COR-L47 (cell line): ENCODE measurements at regions not wholly inside any gene's neighbourhood (a gene's known extent, or its start where the extent isn't known, plus 50 kb on each side); places are given as distances from the start of the nearest gene placed in this dataset.

Experiments
- DNase-seq: peaks from one replicate; lab custom pipeline; 2025; lab: John Stamatoyannopoulos, UW

DNA sequence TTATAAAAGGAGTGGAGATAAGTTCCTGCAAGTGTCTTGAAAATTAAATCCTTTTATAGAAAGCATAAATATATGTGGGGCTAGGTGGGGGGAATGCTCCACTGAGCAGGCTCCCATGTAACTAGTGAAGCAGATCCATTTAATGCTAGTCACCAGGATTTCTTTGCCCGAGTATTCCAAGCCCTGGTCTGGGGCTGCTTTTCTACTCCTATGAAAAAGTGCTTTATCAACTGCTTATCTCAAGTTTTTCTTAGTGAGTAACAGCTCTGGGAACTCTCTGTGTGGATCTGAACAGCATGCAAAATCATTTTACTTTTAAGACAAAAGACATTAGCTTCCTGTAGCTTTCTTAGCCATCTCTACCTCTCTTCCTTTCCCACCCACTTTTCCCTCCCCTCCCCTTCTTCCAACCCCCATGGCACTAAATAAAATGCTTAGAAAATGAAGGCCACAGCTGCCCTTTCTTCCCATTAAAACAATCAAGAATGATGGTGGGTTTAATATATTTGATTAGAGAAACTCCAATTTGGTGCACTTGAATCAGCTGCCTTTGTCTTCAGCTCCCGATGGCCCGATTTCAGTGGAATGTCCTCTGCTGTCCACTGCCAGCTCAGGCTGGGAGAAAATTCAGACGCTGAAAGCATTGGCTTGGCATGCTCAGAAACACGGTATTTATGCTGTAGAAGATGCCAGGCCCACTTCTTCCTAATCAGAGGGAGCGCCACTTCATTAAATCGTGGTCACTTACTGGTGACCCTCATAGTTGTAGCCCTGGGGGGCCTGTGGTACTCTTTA is 475.1 kb downstream of the FOXO1 start:
- DNase-seq = no peak

DNA sequence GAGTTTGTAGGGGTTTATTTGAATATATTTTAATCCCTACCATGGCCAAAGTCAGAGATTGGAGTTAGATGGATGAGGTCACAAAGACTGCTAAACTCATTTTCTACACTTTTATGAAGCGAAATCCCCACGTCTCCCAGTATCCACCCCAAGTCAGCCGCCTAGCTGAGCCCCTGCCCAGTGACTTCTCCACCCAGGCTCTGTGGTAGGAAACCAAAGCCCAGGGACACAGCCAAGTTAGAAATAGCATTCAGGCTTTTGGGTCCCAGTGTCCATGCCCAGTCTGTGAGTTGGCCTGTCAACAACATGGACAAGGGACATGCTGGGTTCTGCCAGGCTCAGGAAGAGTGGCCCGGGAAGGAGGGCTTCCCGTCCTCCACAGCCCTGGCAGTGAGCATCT is 474.0 kb downstream of the FOXO1 start:
- no peak for DNase-seq

DNA sequence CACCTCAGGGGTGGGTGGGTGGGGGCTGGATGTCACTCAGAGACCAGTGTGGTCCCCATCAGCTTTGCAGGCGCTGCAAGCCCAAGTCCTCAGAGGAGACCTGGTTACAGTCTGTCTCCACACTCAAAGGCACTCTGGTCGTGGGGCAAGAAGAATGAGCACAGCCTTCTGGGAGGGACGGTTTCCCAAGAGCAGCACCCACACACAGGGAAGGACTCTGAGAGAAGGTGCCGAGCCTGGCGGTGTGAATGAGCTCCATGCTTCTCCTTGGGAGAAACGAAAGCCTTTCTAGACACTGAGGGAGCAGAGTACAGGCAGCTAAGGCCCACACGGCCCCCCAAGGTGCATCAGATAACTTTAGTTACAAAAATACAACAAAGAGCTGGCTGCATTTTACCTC is 473.6 kb downstream of the FOXO1 start:
- no peak for DNase-seq

DNA sequence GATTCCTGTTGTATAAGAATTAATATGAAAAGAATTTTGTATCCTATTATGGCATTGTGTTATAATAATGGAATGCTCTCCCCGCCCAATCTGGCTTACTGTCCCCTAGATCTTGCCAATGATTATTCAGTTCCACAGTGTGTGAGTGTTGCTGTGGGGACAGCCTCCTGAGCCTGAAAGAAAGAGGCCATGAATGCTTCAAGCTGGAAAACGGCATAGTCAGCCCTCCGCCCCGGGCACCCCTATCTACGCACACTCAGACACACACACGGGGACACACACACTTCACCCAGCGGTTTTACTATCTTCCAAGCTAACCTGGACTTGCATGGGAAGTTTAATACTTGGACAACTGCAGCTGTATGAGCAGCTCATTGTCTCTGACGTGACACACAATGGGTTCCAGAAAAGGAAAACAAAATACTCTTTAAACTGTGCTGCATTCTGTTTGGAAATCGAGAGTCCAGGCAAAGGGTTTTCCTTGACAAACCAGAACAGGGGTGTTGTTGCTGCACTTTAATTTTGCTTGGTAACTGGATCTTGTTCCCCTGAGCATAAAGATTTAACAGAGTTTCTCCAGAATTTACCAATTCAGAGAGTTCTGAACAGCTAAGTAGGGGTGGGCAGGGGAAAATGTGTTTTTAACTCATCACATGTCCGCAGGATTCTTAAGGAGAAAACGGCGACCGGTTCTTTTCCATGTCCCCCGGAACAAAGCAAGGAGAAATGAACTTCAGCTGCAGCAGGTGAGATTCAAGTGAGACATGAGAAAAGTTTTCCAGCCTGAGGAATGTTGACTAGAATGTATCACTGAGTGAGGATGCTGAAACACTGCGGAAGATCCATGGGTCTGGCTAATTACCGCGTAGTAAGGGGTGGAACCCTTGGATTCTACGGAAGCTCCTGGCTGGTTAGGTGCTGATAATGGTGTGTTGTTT is 472.9 kb downstream of the FOXO1 start:
- DNase-seq = no peak

DNA sequence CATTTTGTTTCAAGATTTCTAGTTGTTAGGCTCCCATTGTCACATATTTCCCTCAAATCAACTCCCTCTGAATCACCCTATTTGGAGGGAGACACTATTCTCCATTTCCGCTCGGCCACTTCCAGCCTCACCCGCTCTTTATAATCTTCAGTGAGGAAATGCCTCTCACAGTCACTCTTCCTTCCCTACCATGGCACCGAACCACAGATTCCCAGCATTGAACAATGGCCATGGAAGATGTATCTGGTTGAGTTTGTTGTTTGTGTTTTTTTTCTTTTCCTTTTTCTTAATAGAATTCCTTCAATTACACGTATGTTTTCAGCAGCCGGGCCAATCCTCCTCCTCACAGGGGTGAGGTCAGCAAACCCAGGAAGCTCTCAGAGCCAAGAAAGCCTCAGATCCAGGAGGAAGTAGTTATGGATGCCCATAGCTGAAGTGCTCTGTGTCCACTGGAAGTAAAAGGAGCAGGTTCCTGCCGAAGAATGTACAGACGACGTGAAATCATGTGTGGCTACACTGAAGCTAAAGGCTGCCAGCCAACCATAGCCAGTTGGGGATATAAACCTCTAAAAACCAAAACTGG is 472.1 kb downstream of the FOXO1 start:
- no peak for DNase-seq

DNA sequence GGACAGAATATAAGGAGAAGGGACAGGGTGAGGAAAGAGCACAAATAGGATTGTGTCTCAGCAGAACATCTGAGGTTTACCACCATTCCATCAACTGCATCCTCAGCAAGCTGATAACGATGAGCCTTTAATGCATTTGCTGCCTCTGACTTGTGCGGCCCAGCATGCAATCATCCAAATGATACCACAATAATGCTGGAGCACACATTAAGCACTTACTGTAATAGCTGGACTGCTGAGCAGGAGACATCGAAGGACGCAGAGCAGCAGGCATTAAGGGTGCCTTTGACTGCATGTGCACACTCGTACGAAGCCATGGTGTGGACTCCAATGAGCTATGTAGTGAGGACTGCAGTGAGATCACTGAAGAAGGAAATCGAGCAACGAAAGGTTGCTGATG is 469.4 kb downstream of the FOXO1 start:
- no peak for DNase-seq

DNA sequence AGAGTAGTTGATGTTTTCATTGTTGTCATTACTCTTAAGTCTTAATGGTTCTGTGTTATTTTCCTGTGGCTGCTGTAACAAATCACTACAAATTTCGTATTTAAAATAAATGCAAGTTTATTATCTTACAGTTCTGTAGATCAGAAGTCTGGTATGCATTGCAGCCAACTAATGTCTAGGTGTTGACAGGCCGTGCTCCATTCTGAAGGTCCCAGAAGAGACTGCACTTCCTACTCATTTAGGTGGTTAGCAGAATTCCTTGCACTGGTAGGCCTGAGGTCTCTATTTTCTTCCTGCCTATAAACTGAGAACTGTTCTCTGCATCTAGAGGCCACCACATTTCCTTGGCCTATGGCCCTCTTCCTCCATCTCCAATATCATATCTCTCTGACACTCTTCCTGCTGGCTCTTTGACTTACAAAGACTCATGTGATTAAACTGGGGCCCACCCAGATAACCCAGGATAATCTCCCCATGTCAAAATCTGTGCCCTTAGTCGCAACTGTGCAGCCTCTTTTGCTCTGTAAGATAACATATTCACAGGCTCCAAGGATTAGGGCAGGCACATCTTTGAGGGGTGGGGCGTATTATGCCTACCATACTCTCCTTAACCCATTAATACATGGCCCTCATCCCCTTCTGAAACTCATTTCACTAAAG is 468.4 kb downstream of the FOXO1 start:
- DNase-seq = no peak

DNA sequence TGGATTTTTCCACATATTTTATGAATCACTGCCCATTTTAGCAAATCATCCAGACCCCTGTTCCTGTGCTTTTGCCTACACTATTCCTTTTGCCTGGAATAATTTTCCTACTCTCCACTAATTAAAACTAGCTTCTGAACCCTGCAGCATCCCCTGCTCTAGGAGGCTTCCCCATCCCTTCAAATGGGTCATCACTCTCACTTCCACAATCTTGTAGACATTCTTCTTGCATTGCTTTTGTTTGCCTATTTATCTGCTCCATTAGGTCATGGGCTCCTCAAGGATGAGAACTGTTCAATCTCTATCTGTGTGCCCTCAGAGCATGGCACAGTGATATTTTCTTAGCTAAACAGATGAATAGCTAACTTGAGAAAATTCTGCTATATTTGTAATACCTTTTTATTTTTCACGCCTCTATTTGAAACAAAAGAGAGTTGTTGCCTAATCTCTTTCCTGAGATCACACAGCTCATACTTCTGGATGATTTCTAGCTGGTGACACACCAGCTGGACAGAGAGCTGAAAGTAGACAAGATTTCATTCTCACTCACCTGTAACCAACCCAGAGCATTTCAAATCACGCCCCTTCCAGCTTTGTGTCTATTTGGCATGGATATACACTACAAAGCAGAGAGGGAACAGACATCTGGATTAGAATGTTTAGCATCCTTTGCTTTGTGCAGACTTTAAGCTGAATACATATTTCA is 466.0 kb downstream of the FOXO1 start:
- no peak for DNase-seq

DNA sequence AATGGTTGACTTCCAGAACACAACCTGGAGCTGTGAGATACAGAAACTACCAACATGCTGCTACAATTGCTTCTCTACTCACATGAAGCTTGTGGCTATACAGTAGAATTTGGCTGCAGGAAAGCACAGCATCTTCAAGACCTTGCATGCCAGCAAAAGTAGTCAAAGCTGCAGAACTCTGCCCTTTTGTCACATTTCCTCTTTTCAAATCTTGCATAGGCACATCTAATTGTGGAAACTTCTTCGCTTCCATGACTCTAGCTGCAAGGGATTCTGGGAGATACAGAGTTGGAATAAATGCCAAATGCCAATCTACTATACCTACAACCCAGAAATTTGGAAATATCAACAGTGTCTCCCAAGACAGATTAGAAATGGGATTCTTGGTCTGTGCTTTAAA is 462.2 kb downstream of the FOXO1 start:
- no peak for DNase-seq

DNA sequence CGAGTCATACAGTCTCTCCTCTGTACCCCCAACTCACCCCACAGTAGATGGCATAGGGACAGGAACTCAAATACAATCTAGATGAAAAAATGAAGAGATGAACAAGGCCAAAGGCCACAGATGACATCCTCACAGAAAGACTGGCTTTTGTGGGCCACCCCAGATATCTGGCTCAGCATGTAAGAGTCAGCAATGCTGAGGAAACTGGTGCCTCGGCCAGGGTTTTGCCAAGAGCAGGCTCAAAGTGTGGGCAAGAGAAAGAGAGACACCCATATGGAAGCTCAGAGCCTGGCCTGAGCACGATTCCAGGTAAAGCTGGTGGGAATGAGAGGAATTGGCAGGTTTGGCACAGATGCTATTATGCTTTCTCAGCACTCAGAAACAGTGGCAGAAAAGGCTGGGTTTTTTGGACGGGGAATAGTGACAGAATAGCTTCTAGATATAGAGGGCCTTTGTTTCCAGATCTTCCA is 460.6 kb downstream of the FOXO1 start:
- DNase-seq = no peak

DNA sequence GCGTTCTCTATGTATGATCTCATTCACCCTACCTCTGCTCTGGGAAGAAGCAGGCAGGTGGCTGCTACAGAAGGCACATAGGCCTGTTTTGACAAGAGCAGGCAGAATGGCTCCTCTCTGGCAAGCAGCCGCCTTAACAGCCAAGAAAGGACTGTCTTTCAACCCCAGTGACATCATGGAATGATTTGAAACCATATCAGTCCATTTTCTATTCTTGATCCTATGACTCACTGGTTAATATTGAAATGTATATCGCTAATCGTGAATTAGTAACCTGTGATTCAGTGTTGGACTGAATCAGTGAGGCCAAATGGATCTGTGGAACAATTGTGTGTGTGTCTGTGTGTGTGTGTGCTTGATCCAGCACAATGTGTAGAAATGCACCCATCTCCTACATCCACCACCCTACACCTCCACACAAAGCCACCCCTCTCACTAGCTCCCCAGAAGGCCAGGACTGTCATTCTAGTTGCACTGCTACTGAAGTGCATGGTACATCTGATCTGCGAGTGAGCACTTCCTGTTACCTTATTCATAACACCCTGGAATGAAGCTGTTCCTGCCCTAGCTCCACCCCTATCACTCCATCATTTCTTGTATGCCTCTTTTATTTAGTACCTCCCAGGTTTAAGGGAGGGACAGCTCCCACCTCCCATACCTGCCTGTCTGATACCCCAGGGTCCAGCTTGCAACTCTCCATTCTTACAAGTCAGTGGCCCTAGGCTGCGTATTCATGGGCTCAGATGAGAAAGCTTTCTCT is 460.0 kb downstream of the FOXO1 start:
- DNase-seq = no peak

DNA sequence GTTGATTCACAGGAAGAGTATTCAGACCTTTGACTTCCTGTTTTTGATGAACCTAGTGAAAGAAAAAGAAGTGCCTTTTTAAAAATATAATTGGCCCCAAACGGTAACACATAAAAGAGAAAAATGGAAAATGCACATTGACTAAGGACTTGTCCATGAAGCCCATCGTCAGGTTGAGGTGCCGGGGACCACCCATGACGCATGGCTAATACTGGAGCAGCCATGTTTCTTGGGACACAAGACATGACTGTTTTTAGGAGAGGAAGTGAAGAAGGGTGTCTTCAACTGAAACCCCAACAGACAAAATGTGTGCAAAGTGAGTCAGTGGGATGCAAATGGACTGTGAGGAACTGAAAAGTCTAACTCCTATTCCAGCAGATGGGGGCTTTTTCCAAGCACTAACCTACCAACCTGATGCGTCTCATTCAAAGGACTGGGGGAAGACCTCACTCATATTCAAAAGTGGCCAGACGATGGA is 459.4 kb downstream of the FOXO1 start:
- DNase-seq = no peak

DNA sequence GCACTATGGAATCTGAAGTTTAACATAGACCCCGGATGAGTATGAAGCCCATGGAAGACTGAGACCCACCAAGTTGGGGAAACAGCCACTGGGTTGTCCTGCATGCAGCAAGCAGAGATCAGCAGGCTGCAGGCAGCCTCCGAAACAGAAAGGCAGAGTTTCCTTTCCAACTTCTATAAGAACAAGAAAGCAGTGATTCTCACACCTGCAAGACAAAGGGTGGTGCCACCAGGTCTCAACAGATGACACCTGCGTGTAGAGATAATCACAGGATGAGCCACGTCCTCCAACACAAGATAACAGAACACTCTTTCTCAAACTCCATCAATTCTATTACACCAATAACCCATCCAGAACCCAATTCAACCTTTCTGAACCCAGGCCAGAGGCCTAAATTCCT is 457.9 kb downstream of the FOXO1 start:
- no peak for DNase-seq

DNA sequence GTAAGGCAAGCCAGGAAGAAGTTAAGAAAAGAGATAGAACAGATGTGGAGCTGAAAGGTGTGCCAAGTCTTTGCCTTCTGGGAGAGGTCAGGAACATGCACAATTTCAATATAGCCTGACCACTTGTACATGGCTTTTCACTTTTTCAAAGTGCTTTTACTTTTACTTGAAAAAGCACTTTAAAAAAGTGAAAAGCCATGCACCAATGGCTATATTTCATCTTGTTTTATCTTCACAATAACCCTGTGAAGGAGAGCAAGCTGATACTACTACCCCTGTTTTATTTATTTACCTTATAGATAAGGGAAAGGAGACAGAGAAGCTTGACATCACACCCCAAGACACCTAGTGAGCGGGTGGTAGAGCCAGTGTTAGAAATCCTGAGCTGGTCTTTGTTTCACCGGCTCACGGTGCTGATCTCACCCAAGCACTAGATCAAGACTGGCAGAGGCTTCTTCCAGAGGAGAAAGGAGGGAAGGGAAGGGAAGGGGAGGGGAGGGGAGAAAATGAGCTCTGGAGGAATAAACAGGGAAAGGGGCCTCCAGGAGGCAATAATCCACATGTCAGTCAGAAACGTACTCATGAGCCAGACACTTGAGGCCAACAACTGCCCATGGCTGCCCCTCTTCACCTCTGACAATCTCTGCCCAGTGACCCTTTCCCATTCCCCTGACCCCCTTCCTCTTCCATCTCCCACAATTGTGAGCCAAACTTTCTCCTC is 455.4 kb downstream of the FOXO1 start:
- no peak for DNase-seq

DNA sequence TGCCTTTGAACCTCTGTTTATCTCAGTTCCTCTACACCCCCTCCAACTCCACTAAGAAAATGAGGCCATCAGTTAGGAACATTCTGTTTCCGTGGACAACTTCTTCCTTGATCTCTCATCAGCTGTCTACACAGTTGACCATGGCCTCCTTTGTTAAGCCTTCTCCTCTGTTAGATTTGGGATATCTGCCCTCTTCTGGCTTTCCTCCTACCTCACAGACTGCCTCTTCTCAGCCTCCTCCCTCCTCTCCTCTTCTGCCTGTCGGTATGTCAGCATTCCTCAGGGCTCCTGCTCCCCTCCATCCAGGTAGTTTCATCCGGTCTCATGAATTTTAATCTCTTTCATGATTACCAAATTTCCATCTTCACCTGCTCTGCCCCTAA is 454.9 kb downstream of the FOXO1 start:
- DNase-seq = no peak

DNA sequence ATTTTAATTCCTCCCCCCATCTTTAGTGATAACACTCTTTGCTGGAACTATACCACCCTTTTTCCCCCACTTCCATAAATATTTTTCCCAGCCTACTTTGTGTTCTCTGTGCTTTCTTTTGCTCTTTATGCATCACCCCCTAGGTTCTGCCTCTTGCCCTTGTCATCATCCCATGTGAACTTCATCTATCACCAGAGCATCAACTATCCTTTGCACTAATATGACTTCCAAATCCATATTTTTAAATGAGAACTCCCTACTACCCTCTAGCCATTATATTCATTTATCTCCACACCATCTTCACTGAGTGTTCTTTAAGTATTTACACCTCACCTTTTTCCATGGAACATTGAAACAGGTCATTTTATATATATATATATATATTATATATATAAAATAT is 452.7 kb downstream of the FOXO1 start:
- no peak for DNase-seq

DNA sequence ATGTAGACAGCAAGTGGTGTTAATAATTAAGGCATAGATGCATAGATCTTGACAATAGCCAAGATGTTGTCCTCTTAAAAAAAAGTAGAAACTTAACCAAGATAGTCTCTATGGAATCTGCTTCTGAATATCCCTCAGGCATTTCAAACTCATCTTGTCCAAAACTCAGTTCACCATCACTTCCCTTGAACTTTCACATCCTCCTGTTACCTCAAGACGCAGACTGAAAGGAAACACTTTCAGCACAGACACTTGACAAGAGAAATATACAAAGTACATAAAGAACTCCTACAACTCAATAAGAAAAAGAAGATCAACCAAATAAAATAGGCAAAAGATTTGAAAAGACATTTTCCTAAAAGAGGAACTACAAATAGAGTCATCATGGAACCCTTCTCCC is 451.1 kb downstream of the FOXO1 start:
- DNase-seq = no peak

DNA sequence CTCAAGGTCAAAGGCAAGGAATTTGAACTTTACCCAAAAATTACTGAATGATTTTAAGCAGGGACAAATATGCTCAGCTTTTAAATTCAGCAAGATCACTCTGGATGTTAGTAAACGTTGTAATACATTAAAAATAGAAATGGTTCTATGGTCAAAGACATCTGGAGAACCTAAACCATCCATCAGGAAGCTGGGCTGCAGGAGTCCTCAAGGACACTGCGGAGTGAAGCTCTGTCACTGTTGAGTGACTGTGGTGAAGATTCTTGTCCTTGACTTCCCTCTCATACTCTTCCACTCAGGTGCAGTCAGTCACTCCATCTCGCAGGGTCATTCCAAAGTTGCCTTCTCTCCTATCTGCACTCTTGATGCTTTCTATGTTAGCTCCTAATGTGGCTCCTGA is 450.7 kb downstream of the FOXO1 start:
- DNase-seq = no peak

DNA sequence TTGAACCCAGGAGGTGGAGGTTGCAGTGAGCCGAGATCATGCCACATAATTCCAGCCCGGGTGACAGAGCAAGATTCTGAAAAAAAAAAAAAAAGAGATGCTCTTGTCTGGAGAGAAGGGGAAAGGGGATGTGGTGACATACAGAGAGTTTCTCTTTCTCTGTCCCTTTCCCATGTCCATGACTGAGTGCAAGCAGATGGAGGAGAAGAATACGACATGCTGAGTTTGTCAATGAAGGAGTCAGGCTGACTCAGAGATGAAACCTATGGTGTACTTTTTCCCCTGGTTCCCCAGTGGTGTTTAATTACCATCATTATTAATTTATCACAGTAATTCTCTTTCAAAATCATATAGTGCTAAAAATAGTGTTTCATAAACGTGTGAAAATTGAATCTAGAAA is 448.8 kb downstream of the FOXO1 start:
- no peak for DNase-seq

DNA sequence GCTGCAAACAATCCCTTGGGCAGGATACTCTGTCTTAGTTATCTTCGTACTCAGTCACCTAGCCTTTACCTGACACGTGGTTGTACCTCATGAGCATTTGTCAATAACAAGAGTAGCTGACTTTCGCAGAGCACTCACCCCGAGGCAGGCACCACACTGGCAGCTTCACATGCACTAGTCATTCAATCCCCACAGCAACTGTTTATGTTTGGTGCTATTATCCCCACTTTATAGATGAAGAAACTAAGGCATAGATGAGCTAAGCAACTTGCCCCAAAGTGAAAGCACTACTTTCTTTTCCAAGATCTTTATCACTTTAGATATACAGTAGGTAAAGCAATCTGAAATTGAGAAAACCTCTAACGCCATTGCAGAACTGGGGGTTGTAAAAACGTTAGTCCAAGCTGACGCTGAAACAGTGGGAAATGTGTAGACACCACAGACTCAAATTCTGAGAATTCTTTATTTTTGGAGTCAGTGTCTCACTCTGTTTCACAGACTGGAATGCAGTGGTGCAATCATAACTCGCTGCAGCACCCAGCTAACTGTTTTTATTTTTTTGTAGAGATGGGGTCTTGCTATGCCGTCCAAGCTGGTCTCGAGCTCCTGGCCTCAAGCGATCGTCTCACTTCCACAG is 446.0 kb downstream of the FOXO1 start:
- no peak for DNase-seq
